WTC11 (cell line): ENCODE measurements at regions not wholly inside any gene's neighbourhood (a gene's known extent, or its start where the extent isn't known, plus 50 kb on each side); places are given as distances from the start of the nearest gene placed in this dataset.
A peak's percentile ranks its signal among the peaks of the same experiment; 100 is the strongest.

Source experiments
- ATAC-seq: fragments of 200-7000 bp; cut with Tn5 transposase; 2 replicates; pipeline ENCODE4 v1.10.0; 2021; ENCODE audit warnings: mild to moderate bottlenecking, moderate library complexity
- CTCF ChIA-PET: fragments of 300-600 bp; sonication (Branson Sonifier 250); formaldehyde crosslinking; loops from one replicate; lab custom pipeline; 2021; ENCODE audit warnings: antibody characterized with exemption; lab: Charles Lee
- POLR2A ChIA-PET: fragments of 350-600 bp; sonication (Branson Sonifier 250); formaldehyde crosslinking; loops from one replicate; lab custom pipeline; 2021; ENCODE audit warnings: antibody characterized with exemption; lab: Charles Lee
- DNase-seq: peaks from one replicate; pipeline ENCODE4 v3.0.0; 2021; ENCODE audit warnings: low spot score
- H3K27ac Mint-ChIP-seq: 2 replicates; pipeline ENCODE4 v1.8.0; 2021; ENCODE audit warnings: mixed read lengths
- H3K27me3 Mint-ChIP-seq: 2 replicates; pipeline ENCODE4 v1.8.0; 2021; ENCODE audit warnings: low read depth, mild to moderate bottlenecking, moderate library complexity, mixed read lengths
- H3K36me3 Mint-ChIP-seq: 2 replicates; pipeline ENCODE4 v1.8.0; 2021; ENCODE audit warnings: mixed read lengths
- H3K4me1 Mint-ChIP-seq: 2 replicates; pipeline ENCODE4 v1.8.0; 2022; ENCODE audit warnings: mixed read lengths
- H3K4me3 Mint-ChIP-seq: 2 replicates; pipeline ENCODE4 v1.8.0; 2021; ENCODE audit warnings: mild to moderate bottlenecking, moderate library complexity, mixed read lengths
- H3K9me3 Mint-ChIP-seq: 2 replicates; pipeline ENCODE4 v1.8.0; 2021; ENCODE audit warnings: mixed read lengths
- CDX4 ChIP-seq: fragments of 250-450 bp; sonication (Bioruptor Pico); IDR thresholded peaks from 2 replicates; pipeline ENCODE4 v1.9.0; 2021; ENCODE audit warnings: moderate library complexity, mild to moderate bottlenecking, inconsistent platforms, borderline replicate concordance
- CTCF ChIP-seq: fragments of 200-600 bp; IDR thresholded peaks from 2 replicates; pipeline ENCODE4 v1.8.0; 2022; ENCODE audit warnings: antibody characterized with exemption
- ETV6 ChIP-seq: sonication (generic); formaldehyde crosslinking; IDR thresholded peaks from 2 replicates; pipeline ENCODE4 v1.8.1; 2022; ENCODE audit warnings: mild to moderate bottlenecking, missing genetic modification reagents
- GABPB1 ChIP-seq: sonication (generic); formaldehyde crosslinking; IDR thresholded peaks from 2 replicates; pipeline ENCODE4 v1.8.1; 2023; ENCODE audit warnings: mild to moderate bottlenecking, missing genetic modification reagents
- GTF2I ChIP-seq: fragments of 250-450 bp; sonication (Bioruptor Pico); conservative IDR thresholded peaks from 2 replicates; pipeline ENCODE4 v1.4.0; 2021; ENCODE audit warnings: mild to moderate bottlenecking
- NR3C1 ChIP-seq: sonication (generic); formaldehyde crosslinking; conservative IDR thresholded peaks from 2 replicates; pipeline ENCODE4 v1.8.1; 2023; ENCODE audit warnings: low read depth, mild to moderate bottlenecking, missing genetic modification reagents
- RELA ChIP-seq: sonication (generic); formaldehyde crosslinking; IDR thresholded peaks from 2 replicates; pipeline ENCODE4 v1.8.1; 2022; ENCODE audit warnings: missing genetic modification reagents, mild to moderate bottlenecking, borderline replicate concordance
- STAT6 ChIP-seq: sonication (generic); formaldehyde crosslinking; conservative IDR thresholded peaks from 2 replicates; pipeline ENCODE4 v1.8.1; 2023; ENCODE audit warnings: mild to moderate bottlenecking, low read depth, missing genetic modification reagents, moderate library complexity
- USF2 ChIP-seq: sonication (generic); formaldehyde crosslinking; IDR thresholded peaks from 2 replicates; pipeline ENCODE4 v1.8.1; 2023; ENCODE audit warnings: mild to moderate bottlenecking, missing genetic modification reagents, moderate library complexity
- ZNF138 ChIP-seq: sonication (generic); formaldehyde crosslinking; conservative IDR thresholded peaks from 2 replicates; pipeline ENCODE4 v1.8.1; 2022; ENCODE audit warnings: mild to moderate bottlenecking, moderate library complexity, missing genetic modification reagents
- ZNF232 ChIP-seq: sonication (generic); formaldehyde crosslinking; IDR thresholded peaks from 2 replicates; pipeline ENCODE4 v1.8.0; 2022; ENCODE audit warnings: mild to moderate bottlenecking, missing genetic modification reagents
- ZNF416 ChIP-seq: fragments of 250-450 bp; sonication (Bioruptor Pico); IDR thresholded peaks from 2 replicates; pipeline ENCODE4 v1.9.0; 2021; ENCODE audit warnings: mild to moderate bottlenecking, inconsistent platforms
- ZNF512 ChIP-seq: sonication (generic); formaldehyde crosslinking; IDR thresholded peaks from 2 replicates; pipeline ENCODE4 v1.8.1; 2022; ENCODE audit warnings: missing genetic modification reagents, borderline replicate concordance
- TF ChIP-seq, protein P1 (sequence below): sonication (generic); formaldehyde crosslinking; IDR thresholded peaks from 2 replicates; pipeline ENCODE4 v1.8.0; 2023; ENCODE audit warnings: mild to moderate bottlenecking, missing genetic modification reagents
- TF ChIP-seq, protein P2 (sequence below): sonication (generic); formaldehyde crosslinking; IDR thresholded peaks from 2 replicates; pipeline ENCODE4 v1.8.1; 2023; ENCODE audit warnings: mild to moderate bottlenecking, missing genetic modification reagents
- TF ChIP-seq, protein P3 (sequence below): sonication (generic); formaldehyde crosslinking; IDR thresholded peaks from 2 replicates; pipeline ENCODE4 v1.8.0; 2022; ENCODE audit warnings: mild to moderate bottlenecking, missing genetic modification reagents
- TF ChIP-seq, protein P4 (sequence below): sonication (generic); formaldehyde crosslinking; IDR thresholded peaks from 2 replicates; pipeline ENCODE4 v1.8.0; 2022; ENCODE audit warnings: mild to moderate bottlenecking, missing genetic modification reagents
- TF ChIP-seq, protein P5 (sequence below): fragments of 250-450 bp; sonication (Bioruptor Pico); conservative IDR thresholded peaks from 2 replicates; pipeline ENCODE4 v1.9.0; 2021; ENCODE audit warnings: mild to moderate bottlenecking

DNA sequence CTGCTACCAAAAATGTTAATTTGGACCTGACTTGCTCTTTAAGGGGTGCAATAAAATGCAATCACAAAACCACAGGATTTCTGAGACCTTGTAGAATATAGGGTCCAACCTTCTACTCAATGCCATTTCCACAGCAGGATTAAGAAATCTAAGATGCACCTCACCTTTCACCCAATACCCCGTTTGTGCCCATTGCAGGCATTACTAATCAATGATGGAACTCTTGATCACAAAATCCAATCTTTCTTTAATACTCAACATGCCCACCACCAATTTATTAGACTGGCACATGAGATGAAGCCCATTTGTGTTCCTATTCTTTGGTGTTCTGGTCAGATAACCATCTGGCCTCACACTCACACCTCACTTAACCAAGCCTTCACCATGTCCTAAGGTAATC is 117.2 kb upstream of the IGSF21 start:
- DNase-seq, result no peak
- Mint-ChIP-seq H3K4me1 (peaks cover 3% of the 10 kb centered on the region; the same call in 1 of the 2 replicates), H3K27ac (no peak overlapping the region), H3K9me3 (no peaks in the 10 kb centered on the region), H3K36me3 (no peaks in the 10 kb centered on the region), H3K27me3 (peaks cover 32% of the 10 kb centered on the region), H3K4me3 (no peak overlapping the region)
- ATAC-seq, result no peak
- no peak for TF ChIP-seq ZNF512
- no peak for TF ChIP-seq STAT6 (CRISPR knock-in tag)
- TF ChIP-seq, protein P1, sequence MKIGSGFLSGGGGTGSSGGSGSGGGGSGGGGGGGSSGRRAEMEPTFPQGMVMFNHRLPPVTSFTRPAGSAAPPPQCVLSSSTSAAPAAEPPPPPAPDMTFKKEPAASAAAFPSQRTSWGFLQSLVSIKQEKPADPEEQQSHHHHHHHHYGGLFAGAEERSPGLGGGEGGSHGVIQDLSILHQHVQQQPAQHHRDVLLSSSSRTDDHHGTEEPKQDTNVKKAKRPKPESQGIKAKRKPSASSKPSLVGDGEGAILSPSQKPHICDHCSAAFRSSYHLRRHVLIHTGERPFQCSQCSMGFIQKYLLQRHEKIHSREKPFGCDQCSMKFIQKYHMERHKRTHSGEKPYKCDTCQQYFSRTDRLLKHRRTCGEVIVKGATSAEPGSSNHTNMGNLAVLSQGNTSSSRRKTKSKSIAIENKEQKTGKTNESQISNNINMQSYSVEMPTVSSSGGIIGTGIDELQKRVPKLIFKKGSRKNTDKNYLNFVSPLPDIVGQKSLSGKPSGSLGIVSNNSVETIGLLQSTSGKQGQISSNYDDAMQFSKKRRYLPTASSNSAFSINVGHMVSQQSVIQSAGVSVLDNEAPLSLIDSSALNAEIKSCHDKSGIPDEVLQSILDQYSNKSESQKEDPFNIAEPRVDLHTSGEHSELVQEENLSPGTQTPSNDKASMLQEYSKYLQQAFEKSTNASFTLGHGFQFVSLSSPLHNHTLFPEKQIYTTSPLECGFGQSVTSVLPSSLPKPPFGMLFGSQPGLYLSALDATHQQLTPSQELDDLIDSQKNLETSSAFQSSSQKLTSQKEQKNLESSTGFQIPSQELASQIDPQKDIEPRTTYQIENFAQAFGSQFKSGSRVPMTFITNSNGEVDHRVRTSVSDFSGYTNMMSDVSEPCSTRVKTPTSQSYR (CRISPR knock-in tag), result no peak
- no peak for TF ChIP-seq ZNF232 (CRISPR knock-in tag)
- TF ChIP-seq, protein P2, sequence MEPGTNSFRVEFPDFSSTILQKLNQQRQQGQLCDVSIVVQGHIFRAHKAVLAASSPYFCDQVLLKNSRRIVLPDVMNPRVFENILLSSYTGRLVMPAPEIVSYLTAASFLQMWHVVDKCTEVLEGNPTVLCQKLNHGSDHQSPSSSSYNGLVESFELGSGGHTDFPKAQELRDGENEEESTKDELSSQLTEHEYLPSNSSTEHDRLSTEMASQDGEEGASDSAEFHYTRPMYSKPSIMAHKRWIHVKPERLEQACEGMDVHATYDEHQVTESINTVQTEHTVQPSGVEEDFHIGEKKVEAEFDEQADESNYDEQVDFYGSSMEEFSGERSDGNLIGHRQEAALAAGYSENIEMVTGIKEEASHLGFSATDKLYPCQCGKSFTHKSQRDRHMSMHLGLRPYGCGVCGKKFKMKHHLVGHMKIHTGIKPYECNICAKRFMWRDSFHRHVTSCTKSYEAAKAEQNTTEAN, result no peak
- TF ChIP-seq, protein P3, sequence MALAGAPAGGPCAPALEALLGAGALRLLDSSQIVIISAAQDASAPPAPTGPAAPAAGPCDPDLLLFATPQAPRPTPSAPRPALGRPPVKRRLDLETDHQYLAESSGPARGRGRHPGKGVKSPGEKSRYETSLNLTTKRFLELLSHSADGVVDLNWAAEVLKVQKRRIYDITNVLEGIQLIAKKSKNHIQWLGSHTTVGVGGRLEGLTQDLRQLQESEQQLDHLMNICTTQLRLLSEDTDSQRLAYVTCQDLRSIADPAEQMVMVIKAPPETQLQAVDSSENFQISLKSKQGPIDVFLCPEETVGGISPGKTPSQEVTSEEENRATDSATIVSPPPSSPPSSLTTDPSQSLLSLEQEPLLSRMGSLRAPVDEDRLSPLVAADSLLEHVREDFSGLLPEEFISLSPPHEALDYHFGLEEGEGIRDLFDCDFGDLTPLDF, result no peak
- TF ChIP-seq ETV6 (CRISPR knock-in tag), result no peak
- TF ChIP-seq CDX4 (CRISPR knock-in tag), result no peak
- TF ChIP-seq RELA (CRISPR knock-in tag), result no peak
- TF ChIP-seq GABPB1 (CRISPR knock-in tag), result no peak
- no peak for TF ChIP-seq GTF2I (CRISPR knock-in tag)
- no peak for TF ChIP-seq NR3C1 (CRISPR knock-in tag)
- TF ChIP-seq, protein P4, sequence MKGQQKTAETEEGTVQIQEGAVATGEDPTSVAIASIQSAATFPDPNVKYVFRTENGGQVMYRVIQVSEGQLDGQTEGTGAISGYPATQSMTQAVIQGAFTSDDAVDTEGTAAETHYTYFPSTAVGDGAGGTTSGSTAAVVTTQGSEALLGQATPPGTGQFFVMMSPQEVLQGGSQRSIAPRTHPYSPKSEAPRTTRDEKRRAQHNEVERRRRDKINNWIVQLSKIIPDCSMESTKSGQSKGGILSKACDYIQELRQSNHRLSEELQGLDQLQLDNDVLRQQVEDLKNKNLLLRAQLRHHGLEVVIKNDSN (CRISPR knock-in tag), result no peak
- CTCF ChIA-PET, result interaction anchor here (0.6 to 1.4 kb wide), 2 partner anchors 110 to 1713 kb away, joined by 3 read pairs; no protein-coding TSS in a partner anchor
- POLR2A ChIA-PET, result no interaction called here

GRCh38 chr1:17991996-17992395 is 115.6 kb upstream of the IGSF21 start:
- H3K9me3 Mint-ChIP-seq, result no peaks in the 10 kb centered on the region
- H3K27me3 Mint-ChIP-seq, result peaks cover 32% of the 10 kb centered on the region
- CTCF ChIA-PET, result interaction anchor here (1.0 to 1.4 kb wide), 3 partner anchors 49 to 311 kb away, joined by 3 read pairs; no protein-coding TSS in a partner anchor
- TF ChIP-seq USF2 (CRISPR knock-in tag) (peak; percentile 33; the same call in 1 of the 2 replicates), ZNF138 (CRISPR knock-in tag) (no peak), ZNF416 (CRISPR knock-in tag) (no peak), CTCF (no peak)
- TF ChIP-seq, protein P5, sequence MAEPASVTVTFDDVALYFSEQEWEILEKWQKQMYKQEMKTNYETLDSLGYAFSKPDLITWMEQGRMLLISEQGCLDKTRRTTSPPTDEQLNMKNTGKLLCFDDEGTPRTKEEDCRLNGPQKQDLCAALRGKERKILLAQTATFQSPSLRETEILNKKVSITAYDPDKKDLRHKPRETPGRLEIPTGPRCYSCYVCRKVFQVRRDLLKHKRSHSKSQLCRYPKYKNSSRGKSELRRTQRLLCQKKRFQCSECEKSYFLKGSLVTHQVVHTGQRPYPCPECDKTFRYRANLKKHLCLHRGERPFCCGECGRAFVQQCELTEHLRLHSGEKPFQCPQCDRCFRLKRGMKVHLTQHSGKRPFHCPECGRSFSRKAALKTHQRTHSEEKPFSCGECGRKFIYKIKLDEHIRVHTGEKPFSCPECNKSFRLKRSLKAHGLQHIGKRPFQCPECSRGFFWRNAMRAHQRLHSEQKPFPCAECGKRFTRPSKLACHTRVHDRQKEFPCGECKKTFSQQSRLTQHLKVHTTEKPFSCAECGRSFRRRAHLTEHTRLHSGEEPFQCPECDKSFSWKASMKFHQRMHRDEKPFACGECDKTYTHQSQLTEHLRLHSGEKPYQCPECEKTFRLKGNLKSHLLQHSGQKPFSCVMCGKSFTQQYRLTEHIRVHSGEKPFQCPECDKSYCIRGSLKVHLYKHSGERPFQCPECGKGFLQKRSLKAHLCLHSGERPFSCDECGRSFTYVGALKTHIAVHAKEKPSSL, result no peak

More at GRCh38 chr1:17991996-17992395, 115.6 kb upstream of the IGSF21 start:
- no peaks in the 10 kb centered on the region for H3K36me3 Mint-ChIP-seq
- ATAC-seq (no peak; the same call in 1 of the 2 replicates), DNase-seq (no peak)
- peaks cover 3% of the 10 kb centered on the region; the same call in 1 of the 2 replicates for H3K4me1 Mint-ChIP-seq
- H3K4me3 Mint-ChIP-seq, result no peak overlapping the region
- H3K27ac Mint-ChIP-seq, result no peak overlapping the region
- POLR2A ChIA-PET, result no interaction called here
